AG09319 (cell line): ENCODE measurements at regions not wholly inside any gene's neighbourhood (a gene's known extent, or its start where the extent isn't known, plus 50 kb on each side); places are given as distances from the start of the nearest gene placed in this dataset.
"Not testable (repeated sequence)": the region's sequence is repeated elsewhere in the genome, so short reads cannot be mapped to it uniquely, and the experiment has no call there.

Experiments used
- DNase-seq: peaks from one replicate; pipeline ENCODE4 v3.0.0-alpha.2; 2010; ENCODE audit warnings: low read depth; ENCODE audit errors: extremely low read depth
- TF ChIP-seq, protein P1 (sequence below): IDR thresholded peaks from 2 replicates; pipeline ENCODE4 v1.5.1; 2011; ENCODE audit warnings: low read depth, mild to moderate bottlenecking, inconsistent platforms, low read length, moderate library complexity

DNA sequence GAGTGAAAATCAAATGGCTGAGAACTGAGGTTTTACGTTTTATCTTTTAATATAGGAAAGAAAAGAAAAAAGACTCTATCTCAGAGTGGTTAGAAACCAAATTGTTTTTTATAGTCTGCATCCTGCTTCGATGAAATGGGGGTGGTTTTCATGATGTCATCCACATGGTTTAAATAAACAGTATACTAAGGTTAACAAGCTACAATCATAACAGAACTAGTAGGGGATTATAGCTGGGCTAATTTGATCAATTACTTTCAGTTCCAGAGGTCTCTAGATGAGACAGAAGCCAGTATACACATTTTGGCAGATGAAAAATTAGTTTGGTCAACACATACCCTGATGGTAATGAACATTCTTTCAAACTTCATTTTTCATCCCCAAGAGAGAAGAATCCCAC lies 106.3 kb upstream of the SNX2 start:
- TF ChIP-seq, protein P1, sequence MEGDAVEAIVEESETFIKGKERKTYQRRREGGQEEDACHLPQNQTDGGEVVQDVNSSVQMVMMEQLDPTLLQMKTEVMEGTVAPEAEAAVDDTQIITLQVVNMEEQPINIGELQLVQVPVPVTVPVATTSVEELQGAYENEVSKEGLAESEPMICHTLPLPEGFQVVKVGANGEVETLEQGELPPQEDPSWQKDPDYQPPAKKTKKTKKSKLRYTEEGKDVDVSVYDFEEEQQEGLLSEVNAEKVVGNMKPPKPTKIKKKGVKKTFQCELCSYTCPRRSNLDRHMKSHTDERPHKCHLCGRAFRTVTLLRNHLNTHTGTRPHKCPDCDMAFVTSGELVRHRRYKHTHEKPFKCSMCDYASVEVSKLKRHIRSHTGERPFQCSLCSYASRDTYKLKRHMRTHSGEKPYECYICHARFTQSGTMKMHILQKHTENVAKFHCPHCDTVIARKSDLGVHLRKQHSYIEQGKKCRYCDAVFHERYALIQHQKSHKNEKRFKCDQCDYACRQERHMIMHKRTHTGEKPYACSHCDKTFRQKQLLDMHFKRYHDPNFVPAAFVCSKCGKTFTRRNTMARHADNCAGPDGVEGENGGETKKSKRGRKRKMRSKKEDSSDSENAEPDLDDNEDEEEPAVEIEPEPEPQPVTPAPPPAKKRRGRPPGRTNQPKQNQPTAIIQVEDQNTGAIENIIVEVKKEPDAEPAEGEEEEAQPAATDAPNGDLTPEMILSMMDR: no peak
- no peak for DNase-seq

DNA sequence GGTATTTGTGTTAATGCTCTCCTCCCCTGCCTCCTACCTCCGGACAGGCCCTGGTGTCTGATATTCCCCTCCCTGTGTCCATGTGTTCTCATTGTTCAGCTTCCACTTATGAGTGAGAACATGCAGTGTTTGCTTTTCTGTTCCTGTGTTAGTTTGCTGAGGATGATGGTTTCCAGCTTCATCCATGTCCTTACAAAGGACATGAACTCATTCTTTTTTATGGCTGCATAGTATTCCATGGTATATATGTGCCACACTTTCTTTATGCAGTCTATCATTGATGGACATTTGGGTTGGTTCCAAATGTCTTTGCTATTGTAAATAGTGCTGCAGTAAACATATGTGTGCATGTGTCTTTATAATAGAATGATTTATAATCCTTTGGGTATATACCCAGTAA lies 105.2 kb upstream of the SNX2 start:
- DNase-seq: not testable (repeated sequence)

- TF ChIP-seq, protein P1: no peak
- peak; percentile 57 for DNase-seq
Observed at GRCh38 chr5:122673343-122673742, 101.5 kb upstream of the SNX2 start.

- no peak for DNase-seq
- TF ChIP-seq, protein P1: no peak
Observed at GRCh38 chr5:122674385-122674784, 100.5 kb upstream of the SNX2 start.

- DNase-seq: no peak
Observed at GRCh38 chr5:122680623-122681350, 94.1 kb upstream of the SNX2 start.

DNA sequence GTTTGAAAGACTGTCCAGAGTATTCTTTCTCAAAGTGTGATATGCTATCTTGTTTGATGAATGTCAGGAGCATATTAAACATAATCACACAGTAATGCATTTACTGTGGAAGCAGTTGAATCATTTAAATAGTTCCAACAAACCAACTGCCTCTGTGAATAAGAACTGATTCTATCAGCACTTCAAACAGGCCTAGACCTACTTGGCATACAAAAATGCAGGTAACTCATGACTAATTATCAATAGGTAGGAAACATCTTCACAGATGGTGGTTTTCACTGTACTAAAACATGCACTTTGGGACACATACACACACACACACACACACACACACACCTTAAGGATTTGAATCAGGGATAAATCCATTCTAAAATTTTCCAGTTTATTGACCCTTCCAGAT lies 91.2 kb upstream of the SNX2 start:
- no peak for DNase-seq
- TF ChIP-seq, protein P1: no peak

More at GRCh38 chr5:122680623-122681350, 94.1 kb upstream of the SNX2 start:
- TF ChIP-seq, protein P1: no peak

- TF ChIP-seq, protein P1: no peak
- DNase-seq: no peak
Observed at GRCh38 chr5:122690266-122690665, 84.6 kb upstream of the SNX2 start.

- TF ChIP-seq, protein P1: no peak
- DNase-seq: no peak
Observed at GRCh38 chr5:122691931-122692330, 82.9 kb upstream of the SNX2 start.
